IMR-90 (cell line): ENCODE measurements at regions not wholly inside any gene's neighbourhood (a gene's known extent, or its start where the extent isn't known, plus 50 kb on each side); places are given as distances from the start of the nearest gene placed in this dataset.

Experiments used
- ATAC-seq: fragments of 200-7000 bp; cut with Tn5 transposase; 2 replicates; pipeline ENCODE4 v1.9.1; 2020; ENCODE audit warnings: low read depth, mild to moderate bottlenecking, moderate library complexity
- BruUV-seq: library from RNA; stranded (reverse); fragments of 400-500 nt; replicated peaks from 2 replicates; lab custom pipeline; 2021; lab: Mats Ljungman, UMichigan
- CTCF ChIA-PET: fragments of 300-600 bp; formaldehyde crosslinking; extraction: SDS; loops from one replicate; lab custom pipeline; 2021; ENCODE audit warnings: antibody characterized with exemption; lab: Yijun Ruan, JAX
- POLR2A ChIA-PET: fragments of 300-600 bp; sonication (Branson Sonifier 250); formaldehyde crosslinking; loops from one replicate; lab custom pipeline; 2022; ENCODE audit warnings: antibody characterized with exemption; ENCODE audit not compliant: unreplicated experiment; lab: Charles Lee
- DNase-seq: peaks from one replicate; pipeline ENCODE4 v3.0.0; 2013
- H2AFZ ChIP-seq: replicated peaks from 2 replicates; pipeline ENCODE3; 2013; ENCODE audit warnings: low read length, mild to moderate bottlenecking; ENCODE audit not compliant: poor library complexity
- H2AK5ac ChIP-seq: 2 replicates; pipeline ENCODE4 v1.6.1; 2013; ENCODE audit warnings: low read depth, low read length, inconsistent platforms
- H2AK9ac ChIP-seq: replicated peaks from 2 replicates; pipeline ENCODE3; 2013; ENCODE audit warnings: mild to moderate bottlenecking, low read depth, low read length, moderate library complexity; ENCODE audit not compliant: poor library complexity
- H2BK120ac ChIP-seq: 2 replicates; pipeline ENCODE4 v1.6.1; 2013; ENCODE audit warnings: low read depth, low read length, inconsistent platforms
- H2BK15ac ChIP-seq: 3 replicates; pipeline ENCODE4 v1.6.1; 2013; ENCODE audit warnings: low read depth, low read length, inconsistent platforms
- H2BK20ac ChIP-seq: 2 replicates; pipeline ENCODE4 v1.6.1; 2013; ENCODE audit warnings: low read depth, mild to moderate bottlenecking, inconsistent platforms, low read length, moderate library complexity
- H2BK5ac ChIP-seq: 2 replicates; pipeline ENCODE4 v1.6.1; 2013; ENCODE audit warnings: mild to moderate bottlenecking, low read depth, low read length, inconsistent platforms; ENCODE audit not compliant: poor library complexity, severe bottlenecking
- H3K14ac ChIP-seq: replicated peaks from 2 replicates; pipeline ENCODE4 v1.6.1; 2013; ENCODE audit warnings: low read depth, low read length, inconsistent platforms
- H3K18ac ChIP-seq: 2 replicates; pipeline ENCODE4 v1.6.1; 2013; ENCODE audit warnings: low read depth, low read length, control low read depth
- H3K23ac ChIP-seq: 2 replicates; pipeline ENCODE4 v1.6.1; 2013; ENCODE audit warnings: low read depth, low read length, inconsistent platforms
- H3K27ac ChIP-seq: 2 replicates; pipeline ENCODE4 v1.5.1; 2013; ENCODE audit warnings: mild to moderate bottlenecking, control low read depth, low read length; ENCODE audit not compliant: insufficient read depth
- H3K27me3 ChIP-seq: 2 replicates; pipeline ENCODE4 v1.6.1; 2013; ENCODE audit warnings: low read length; ENCODE audit not compliant: control insufficient read depth, insufficient read depth
- H3K36me3 ChIP-seq: 2 replicates; pipeline ENCODE4 v1.6.1; 2013; ENCODE audit warnings: low read length, mixed read lengths; ENCODE audit not compliant: control insufficient read depth, insufficient read depth
- H3K4ac ChIP-seq: 2 replicates; pipeline ENCODE4 v1.6.1; 2013; ENCODE audit warnings: low read depth, low read length, inconsistent platforms
- H3K4me1 ChIP-seq: 2 replicates; pipeline ENCODE4 v1.6.1; 2013; ENCODE audit warnings: low read length, mixed read lengths; ENCODE audit not compliant: control insufficient read depth, insufficient read depth
- H3K4me2 ChIP-seq: 2 replicates; pipeline ENCODE4 v1.6.1; 2013; ENCODE audit warnings: low read depth, mild to moderate bottlenecking, control low read depth, low read length, moderate library complexity
- H3K4me3 ChIP-seq: 2 replicates; pipeline ENCODE4 v1.5.1; 2013; ENCODE audit warnings: low read depth, mild to moderate bottlenecking, control low read depth, low read length, moderate library complexity; ENCODE audit not compliant: insufficient read depth
- H3K56ac ChIP-seq: 2 replicates; pipeline ENCODE4 v1.6.1; 2013; ENCODE audit warnings: low read length, inconsistent platforms; ENCODE audit not compliant: insufficient read depth; ENCODE audit errors: extremely low read depth
- H3K79me1 ChIP-seq, 2 experiments: 2 replicates each; pipeline ENCODE4 v1.6.1; 2013; ENCODE audit warnings: low read length in 2 of 2, inconsistent platforms in 1 of 2, low read depth in 1 of 2
- H3K9ac ChIP-seq: 2 replicates; pipeline ENCODE4 v1.6.1; 2013; ENCODE audit warnings: low read depth, low read length, control low read depth
- H3K9me1 ChIP-seq: 2 replicates; pipeline ENCODE4 v1.6.1; 2013; ENCODE audit warnings: low read length, inconsistent platforms; ENCODE audit not compliant: insufficient read depth
- H3K9me3 ChIP-seq: 2 replicates; pipeline ENCODE4 v1.6.1; 2013; ENCODE audit warnings: low read length; ENCODE audit not compliant: control insufficient read depth, insufficient read depth
- H4K20me1 ChIP-seq: 2 replicates; pipeline ENCODE4 v1.6.1; 2013; ENCODE audit warnings: low read length, inconsistent platforms; ENCODE audit not compliant: insufficient read depth
- H4K5ac ChIP-seq: 2 replicates; pipeline ENCODE4 v1.6.1; 2013; ENCODE audit warnings: mild to moderate bottlenecking, low read depth, low read length, control low read depth
- H4K8ac ChIP-seq, 2 experiments: 2 replicates each; pipeline ENCODE4 v1.6.1; 2013; ENCODE audit warnings: low read depth in 2 of 2, low read length in 2 of 2, control low read depth in 1 of 2, inconsistent platforms in 1 of 2
- H4K91ac ChIP-seq: 2 replicates; pipeline ENCODE4 v1.6.1; 2013; ENCODE audit warnings: low read depth, low read length, inconsistent platforms; ENCODE audit not compliant: insufficient read depth
- BHLHE40 ChIP-seq: fragments of 150-350 bp; IDR thresholded peaks from 2 replicates; pipeline ENCODE4 v1.6.1; 2016; ENCODE audit warnings: mild to moderate bottlenecking, low read depth, low read length
- CEBPB ChIP-seq: IDR thresholded peaks from 2 replicates; pipeline ENCODE4 v1.6.1; 2012; ENCODE audit warnings: low read depth, low read length, improper control_type of control experiment
- CHD1 ChIP-seq: IDR thresholded peaks from 2 replicates; pipeline ENCODE4 v1.6.1; 2012; ENCODE audit warnings: low read depth, low read length, improper control_type of control experiment
- CTCF ChIP-seq: conservative IDR thresholded peaks from 2 replicates; pipeline ENCODE4 v1.5.1; 2012; ENCODE audit warnings: mild to moderate bottlenecking, low read depth, low read length, improper control_type of control experiment
- ELK1 ChIP-seq: fragments of 150-350 bp; IDR thresholded peaks from 2 replicates; pipeline ENCODE4 v1.6.1; 2016; ENCODE audit warnings: low read depth, mild to moderate bottlenecking, low read length, moderate library complexity, borderline replicate concordance
- FOS ChIP-seq: fragments of 150-350 bp; IDR thresholded peaks from 2 replicates; pipeline ENCODE4 v1.6.1; 2016; ENCODE audit warnings: low read depth, low read length
- MAFK ChIP-seq: IDR thresholded peaks from 2 replicates; pipeline ENCODE4 v1.6.1; 2012; ENCODE audit warnings: low read depth, low read length, improper control_type of control experiment
- MAZ ChIP-seq: IDR thresholded peaks from 2 replicates; pipeline ENCODE4 v1.6.1; 2012; ENCODE audit warnings: low read depth, mild to moderate bottlenecking, low read length, improper control_type of control experiment, moderate library complexity, borderline replicate concordance
- MXI1 ChIP-seq: IDR thresholded peaks from 2 replicates; pipeline ENCODE4 v1.6.1; 2012; ENCODE audit warnings: low read depth, mild to moderate bottlenecking, low read length, moderate library complexity, borderline replicate concordance
- NFE2L2 ChIP-seq: fragments of 150-350 bp; IDR thresholded peaks from 2 replicates; pipeline ENCODE4 v1.6.1; 2016; ENCODE audit warnings: low read depth, mild to moderate bottlenecking, low read length
- POLR2A ChIP-seq: IDR thresholded peaks from 2 replicates; pipeline ENCODE4 v1.6.1; 2012; ENCODE audit warnings: mild to moderate bottlenecking, low read depth, low read length
- RAD21 ChIP-seq: IDR thresholded peaks from 2 replicates; pipeline ENCODE4 v1.6.1; 2012; ENCODE audit warnings: low read length, improper control_type of control experiment
- RCOR1 ChIP-seq: IDR thresholded peaks from 2 replicates; pipeline ENCODE4 v1.6.1; 2012; ENCODE audit warnings: mild to moderate bottlenecking, low read length, improper control_type of control experiment; ENCODE audit not compliant: insufficient replicate concordance
- RFX5 ChIP-seq: IDR thresholded peaks from 2 replicates; pipeline ENCODE4 v1.8.0; 2012; ENCODE audit warnings: low read depth, mild to moderate bottlenecking, low read length, moderate library complexity
- SMC3 ChIP-seq: fragments of 150-350 bp; IDR thresholded peaks from 2 replicates; pipeline ENCODE4 v1.6.1; 2016; ENCODE audit warnings: low read depth, mild to moderate bottlenecking, antibody characterized with exemption, low read length, moderate library complexity
- USF2 ChIP-seq: fragments of 150-350 bp; IDR thresholded peaks from 2 replicates; pipeline ENCODE4 v1.6.1; 2017; ENCODE audit warnings: mild to moderate bottlenecking, antibody characterized with exemption, low read length, low read depth
- WGBS, 2 experiments: methylation state at CpG; one replicate each; pipeline versions ENCODE4 v1.1.5 to v1.1.7; 2013; ENCODE audit warnings: missing lambda C conversion rate in 2 of 2; ENCODE audit not compliant: insufficient read length in 1 of 2; ENCODE audit errors: extremely low coverage in 2 of 2; 5-methylcytosine and 5-hydroxymethylcytosine counted together
- dilution Hi-C: fragments of 300-500 bp; cut with HindIII; formaldehyde crosslinking; loops from one replicate; pipeline ENCODE4 v1.14.3; 2018; ENCODE audit warnings: low sequenced_read_pairs; ENCODE audit not compliant: unreplicated experiment
- in situ Hi-C: fragments of 300-500 bp; cut with MboI; formaldehyde crosslinking; loops from 3 replicates; pipeline ENCODE4 v1.14.3; 2019; ENCODE audit warnings: low sequenced_read_pairs, inconsistent platforms, mixed read lengths
- intact Hi-C: fragments of 100-400 bp; cut with micrococcal nuclease; formaldehyde crosslinking; loops from 2 replicates; pipeline ENCODE4 v1.10.0; 2022

GRCh38 chr17:73820686-73821448 is 176.6 kb upstream of the SDK2 start:
- Histone ChIP-seq H3K36me3 (no peaks in the 10 kb centered on the region), H2AFZ (no peak overlapping the region), H2AK9ac (no peak overlapping the region), H3K18ac (no peak overlapping the region), H4K20me1 (no peaks in the 10 kb centered on the region), H4K91ac (no peak overlapping the region), H3K27me3 (no peaks in the 10 kb centered on the region), H3K9me3 (peaks cover 35% of the 10 kb centered on the region), H2BK20ac (no peak overlapping the region), H3K56ac (no peak overlapping the region), H2BK120ac (no peak overlapping the region), H3K27ac (no peak overlapping the region), H3K9ac (no peak overlapping the region), H4K8ac (no peak overlapping the region), H3K23ac (no peak overlapping the region), H2AK5ac (no peak overlapping the region), H4K5ac (no peak overlapping the region), H2BK5ac (no peak overlapping the region), H3K14ac (no peak overlapping the region), H3K4me2 (no peak overlapping the region), H3K4me3 (no peak overlapping the region), H3K4ac (no peak overlapping the region), H2BK15ac (no peak overlapping the region), H3K9me1 (no peaks in the 10 kb centered on the region), H3K79me1 (no peaks in the 10 kb centered on the region), H3K4me1 (no peaks in the 10 kb centered on the region)
- dilution Hi-C loops (no loop called here), in situ Hi-C loops (no loop called here), intact Hi-C loops (no loop called here)
- ATAC-seq (no peak), DNase-seq (no peak)
- no TSS peak for BruUV-seq
- 22% methylated on average over 7 of the region's 20 CpGs; no CpG with 5 or more reads in 1 of the 2 experiments for WGBS, 2 experiments
- ChIA-PET POLR2A (no interaction called here), CTCF (no interaction called here)
- no peak for TF ChIP-seq USF2
- no peak for TF ChIP-seq RCOR1
- no peak for TF ChIP-seq FOS
- TF ChIP-seq SMC3, result no peak
- no peak for TF ChIP-seq MAZ
- no peak for TF ChIP-seq CTCF
- TF ChIP-seq BHLHE40, result no peak
- TF ChIP-seq RAD21, result no peak
- TF ChIP-seq MXI1, result no peak
- TF ChIP-seq RFX5, result no peak
- no peak for TF ChIP-seq MAFK
- TF ChIP-seq CEBPB, result no peak
- no peak for TF ChIP-seq CHD1
- TF ChIP-seq NFE2L2, result no peak
- no peak for TF ChIP-seq ELK1
- no peak for TF ChIP-seq POLR2A
